Mesenteric fat pad (tissue), 1 donor: ENCODE measurements at regions not wholly inside any gene's neighbourhood (a gene's known extent, or its start where the extent isn't known, plus 50 kb on each side); places are given as distances from the start of the nearest gene placed in this dataset.

ENCODE experiments used
- DNase-seq: peaks from one replicate; pipeline ENCODE4 v3.0.0-alpha.2; 2020; ENCODE audit warnings: low spot score
- donor health status: DM: yes; HTN: yes; CAD: no.

- DNase-seq = no peak
Measured at GRCh38 chr13:89940383-89940782, 1407.1 kb upstream of the MIR17HG start.

- no peak for DNase-seq
Measured at GRCh38 chr13:89943139-89943538, 1404.3 kb upstream of the MIR17HG start.

GRCh38 chr13:89950225-89950624, 1397.3 kb upstream of the MIR17HG start:
- DNase-seq = no peak

GRCh38 chr13:89951341-89951740, 1396.1 kb upstream of the MIR17HG start:
- DNase-seq = no peak

GRCh38 chr13:89953581-89953980, 1393.9 kb upstream of the MIR17HG start:
- DNase-seq = no peak

- no peak for DNase-seq
Measured at GRCh38 chr13:89955773-89956172, 1391.7 kb upstream of the MIR17HG start.

GRCh38 chr13:89959074-89959473, 1388.4 kb upstream of the MIR17HG start:
- DNase-seq = no peak

GRCh38 chr13:89965252-89965651, 1382.2 kb upstream of the MIR17HG start:
- DNase-seq = no peak

- DNase-seq = no peak
Measured at GRCh38 chr13:89966524-89966923, 1381.0 kb upstream of the MIR17HG start.

- no peak for DNase-seq
Measured at GRCh38 chr13:89967701-89968100, 1379.8 kb upstream of the MIR17HG start.

GRCh38 chr13:89968470-89968869, 1379.0 kb upstream of the MIR17HG start:
- DNase-seq = no peak

- no peak for DNase-seq
Measured at GRCh38 chr13:89970353-89970709, 1377.2 kb upstream of the MIR17HG start.

GRCh38 chr13:89977203-89977602, 1370.3 kb upstream of the MIR17HG start:
- DNase-seq = no peak

GRCh38 chr13:89980896-89981295, 1366.6 kb upstream of the MIR17HG start:
- no peak for DNase-seq

- no peak for DNase-seq
Measured at GRCh38 chr13:89982407-89983095, 1364.9 kb upstream of the MIR17HG start.

GRCh38 chr13:89988206-89988605, 1359.3 kb upstream of the MIR17HG start:
- DNase-seq = no peak

GRCh38 chr13:90003566-90003965, 1343.9 kb upstream of the MIR17HG start:
- no peak for DNase-seq

- DNase-seq = no peak
Measured at GRCh38 chr13:90008707-90009149, 1338.8 kb upstream of the MIR17HG start.

GRCh38 chr13:90014038-90014437, 1333.4 kb upstream of the MIR17HG start:
- no peak for DNase-seq

GRCh38 chr13:90015565-90016507, 1331.7 kb upstream of the MIR17HG start:
- no peak for DNase-seq

GRCh38 chr13:90016688-90017087, 1330.8 kb upstream of the MIR17HG start:
- DNase-seq = no peak

GRCh38 chr13:90020536-90021070, 1326.9 kb upstream of the MIR17HG start:
- no peak for DNase-seq
